Neutrophil (primary cell): ENCODE measurements at regions not wholly inside any gene's neighbourhood (a gene's known extent, or its start where the extent isn't known, plus 50 kb on each side); places are given as distances from the start of the nearest gene placed in this dataset.
A peak's percentile ranks its signal among the peaks of the same experiment; 100 is the strongest.

ENCODE experiments used
- H3K27ac ChIP-seq: fragments of 200-600 bp; sonication (generic); 2 replicates; pipeline ENCODE4 v1.5.1; 2016; ENCODE audit warnings: mild to moderate bottlenecking, moderate library complexity
- H3K27me3 ChIP-seq: fragments of 200-600 bp; sonication (generic); 2 replicates; pipeline ENCODE4 v1.6.0; 2016; ENCODE audit warnings: mild to moderate bottlenecking
- H3K36me3 ChIP-seq: fragments of 200-600 bp; sonication (generic); 2 replicates; pipeline ENCODE4 v1.5.1; 2017
- H3K4me1 ChIP-seq, 2 experiments: fragments of 200-600 bp in 1 of 2; sonication (generic) in 1 of 2; 1 replicate in 1 of 2; 2 replicates in 1 of 2; pipeline versions ENCODE4 v1.5.1 to v1.6.1; 2013 to 2016; ENCODE audit warnings: low read depth in 1 of 2, low read length in 1 of 2, mild to moderate bottlenecking in 1 of 2, moderate library complexity in 1 of 2; ENCODE audit not compliant: control insufficient read depth in 1 of 2, insufficient read depth in 1 of 2
- H3K4me3 ChIP-seq, 2 experiments: fragments of 200-600 bp in 1 of 2; sonication (generic) in 1 of 2; 1 replicate in 1 of 2; 2 replicates in 1 of 2; pipeline ENCODE4 v1.5.1; 2013 to 2016; ENCODE audit warnings: low read depth in 1 of 2, low read length in 1 of 2, mild to moderate bottlenecking in 1 of 2, moderate library complexity in 1 of 2
- H3K9me3 ChIP-seq: fragments of 200-600 bp; sonication (generic); 2 replicates; pipeline ENCODE4 v1.5.1; 2016
- TF ChIP-seq, protein P1 (sequence below): fragments of 200-600 bp; sonication (generic); IDR thresholded peaks from 2 replicates; pipeline ENCODE4 v1.5.1; 2016; ENCODE audit warnings: antibody characterized with exemption

DNA sequence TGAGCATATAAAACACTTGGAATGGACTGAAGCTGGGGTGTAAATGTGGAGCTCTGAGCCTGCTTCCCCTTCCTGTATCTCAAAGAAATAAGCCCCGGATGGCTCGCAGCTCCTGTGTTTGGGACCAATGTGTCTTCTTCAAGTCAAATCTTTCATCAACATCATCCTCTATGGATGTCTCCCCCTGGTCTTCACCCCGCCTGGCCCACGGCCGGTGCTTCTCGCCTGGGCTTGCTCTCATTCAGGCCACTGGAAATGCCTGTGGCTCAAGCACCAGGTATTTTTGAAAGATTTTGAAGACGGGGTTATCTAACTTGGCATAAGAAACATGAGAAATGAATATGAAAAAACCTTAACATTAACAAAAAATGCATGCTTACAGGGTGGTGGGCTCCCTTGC lies 769.8 kb downstream of the BRD1 start:
- H3K9me3 ChIP-seq = no peaks in the 10 kb centered on the region
- H3K4me3 ChIP-seq = no peak overlapping the region
- no peaks in the 10 kb centered on the region for H3K36me3 ChIP-seq

DNA sequence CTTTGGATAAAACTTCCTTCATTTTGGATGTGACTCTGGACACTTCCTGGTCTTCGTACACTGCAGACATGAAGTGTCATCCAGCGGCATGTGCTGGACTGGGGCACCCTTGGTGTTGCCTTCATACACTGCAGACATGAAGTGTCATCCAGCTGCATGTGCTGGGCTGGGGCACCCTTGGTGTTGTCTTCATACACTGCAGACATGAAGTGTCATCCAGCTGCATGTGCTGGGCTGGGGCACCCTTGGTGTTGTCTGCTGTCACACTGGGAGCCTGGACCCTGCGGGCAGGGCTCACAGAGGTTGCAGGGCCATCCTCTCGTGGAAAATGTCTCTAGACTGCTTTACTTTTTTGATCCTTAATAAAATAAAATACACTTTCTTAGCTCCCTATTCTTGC lies 771.4 kb downstream of the BRD1 start:
- TF ChIP-seq, protein P1, sequence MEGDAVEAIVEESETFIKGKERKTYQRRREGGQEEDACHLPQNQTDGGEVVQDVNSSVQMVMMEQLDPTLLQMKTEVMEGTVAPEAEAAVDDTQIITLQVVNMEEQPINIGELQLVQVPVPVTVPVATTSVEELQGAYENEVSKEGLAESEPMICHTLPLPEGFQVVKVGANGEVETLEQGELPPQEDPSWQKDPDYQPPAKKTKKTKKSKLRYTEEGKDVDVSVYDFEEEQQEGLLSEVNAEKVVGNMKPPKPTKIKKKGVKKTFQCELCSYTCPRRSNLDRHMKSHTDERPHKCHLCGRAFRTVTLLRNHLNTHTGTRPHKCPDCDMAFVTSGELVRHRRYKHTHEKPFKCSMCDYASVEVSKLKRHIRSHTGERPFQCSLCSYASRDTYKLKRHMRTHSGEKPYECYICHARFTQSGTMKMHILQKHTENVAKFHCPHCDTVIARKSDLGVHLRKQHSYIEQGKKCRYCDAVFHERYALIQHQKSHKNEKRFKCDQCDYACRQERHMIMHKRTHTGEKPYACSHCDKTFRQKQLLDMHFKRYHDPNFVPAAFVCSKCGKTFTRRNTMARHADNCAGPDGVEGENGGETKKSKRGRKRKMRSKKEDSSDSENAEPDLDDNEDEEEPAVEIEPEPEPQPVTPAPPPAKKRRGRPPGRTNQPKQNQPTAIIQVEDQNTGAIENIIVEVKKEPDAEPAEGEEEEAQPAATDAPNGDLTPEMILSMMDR = no peak
- Histone ChIP-seq H3K4me3 (no peak overlapping the region), H3K9me3 (no peaks in the 10 kb centered on the region)

More for the DNA sequence above, 769.8 kb downstream of the BRD1 start:
- Histone ChIP-seq H3K27ac (no peak overlapping the region), H3K27me3 (peaks cover 12% of the 10 kb centered on the region), H3K4me1 (no peaks in the 10 kb centered on the region)
- TF ChIP-seq, protein P1 = no peak

DNA sequence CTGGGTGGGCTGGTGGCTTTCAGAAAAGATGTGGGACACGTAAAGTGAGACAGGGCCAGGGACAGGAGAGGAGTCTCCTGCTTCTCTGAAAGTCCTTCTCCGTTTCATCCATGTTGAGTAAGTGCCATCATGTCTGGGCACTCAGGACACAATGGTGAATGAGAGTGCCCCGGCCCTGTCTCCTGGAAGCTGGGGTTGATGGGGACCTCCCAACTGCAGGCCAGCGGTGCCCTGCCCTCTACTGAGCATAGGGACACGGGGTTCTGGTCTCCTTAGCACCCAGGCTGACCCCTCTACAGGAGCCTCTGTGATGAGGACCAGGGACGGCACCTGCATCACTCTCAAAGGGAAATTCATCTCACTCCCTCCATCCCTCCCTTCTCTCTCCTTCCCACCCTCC lies 772.3 kb downstream of the BRD1 start:
- no peaks in the 10 kb centered on the region for H3K36me3 ChIP-seq
- no peaks in the 10 kb centered on the region for H3K4me1 ChIP-seq
- no peaks in the 10 kb centered on the region for H3K9me3 ChIP-seq
- peaks cover 14% of the 10 kb centered on the region for H3K27me3 ChIP-seq
- H3K4me3 ChIP-seq = no peak overlapping the region
- TF ChIP-seq, protein P1 = no peak
- no peak overlapping the region for H3K27ac ChIP-seq

More for the DNA sequence above, 771.4 kb downstream of the BRD1 start:
- Histone ChIP-seq H3K4me1 (no peaks in the 10 kb centered on the region), H3K36me3 (no peaks in the 10 kb centered on the region), H3K27ac (no peak overlapping the region), H3K27me3 (peaks cover 14% of the 10 kb centered on the region)

DNA sequence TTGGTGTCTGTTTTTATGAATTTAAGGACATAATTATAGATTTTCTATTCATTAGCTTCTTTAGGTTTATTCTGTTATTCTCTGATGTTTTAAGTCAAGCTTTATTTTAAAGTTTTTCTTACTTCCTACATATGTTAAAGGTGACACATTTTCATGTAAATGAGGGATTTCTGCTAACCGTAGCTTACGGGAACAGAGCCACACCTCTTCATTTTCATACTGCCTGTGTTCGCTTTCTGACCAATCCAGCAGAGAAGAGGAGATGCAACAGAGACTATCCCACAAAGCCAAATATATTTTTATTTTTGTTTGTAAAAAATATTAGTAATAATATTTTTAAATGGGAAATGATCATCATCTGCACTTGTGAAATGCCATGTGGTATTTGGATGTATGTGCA lies 774.1 kb downstream of the BRD1 start:
- H3K4me1 ChIP-seq = no peaks in the 10 kb centered on the region
- no peak overlapping the region for H3K4me3 ChIP-seq
- H3K27ac ChIP-seq = no peak overlapping the region
- peaks cover 12% of the 10 kb centered on the region for H3K27me3 ChIP-seq
- TF ChIP-seq, protein P1 = no peak
- no peaks in the 10 kb centered on the region for H3K36me3 ChIP-seq
- H3K9me3 ChIP-seq = no peaks in the 10 kb centered on the region

DNA sequence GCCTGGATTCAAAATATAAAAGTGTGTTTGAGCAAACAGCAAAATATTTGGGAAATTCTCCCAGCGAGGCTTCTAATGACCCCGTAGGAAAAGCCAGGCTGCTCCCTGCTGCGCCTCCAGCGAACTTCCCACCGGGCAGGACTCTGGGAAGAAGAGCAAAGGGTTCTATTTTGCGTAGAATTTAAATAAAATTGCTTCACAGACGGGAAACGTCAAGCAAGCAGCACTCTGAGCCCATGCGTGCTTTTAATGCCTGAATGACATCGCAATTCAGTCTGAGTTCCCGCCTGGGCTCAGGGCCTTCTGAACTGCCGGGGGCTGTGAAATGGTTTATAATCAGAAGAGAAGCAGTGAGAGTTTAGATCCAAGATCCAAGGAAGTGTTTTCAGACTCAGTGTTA lies 775.1 kb downstream of the BRD1 start:
- no peaks in the 10 kb centered on the region for H3K4me1 ChIP-seq
- peaks cover 12% of the 10 kb centered on the region for H3K27me3 ChIP-seq
- no peak overlapping the region for H3K27ac ChIP-seq
- no peak overlapping the region for H3K4me3 ChIP-seq
- H3K36me3 ChIP-seq = no peaks in the 10 kb centered on the region
- TF ChIP-seq, protein P1 = no peak
- no peaks in the 10 kb centered on the region for H3K9me3 ChIP-seq

DNA sequence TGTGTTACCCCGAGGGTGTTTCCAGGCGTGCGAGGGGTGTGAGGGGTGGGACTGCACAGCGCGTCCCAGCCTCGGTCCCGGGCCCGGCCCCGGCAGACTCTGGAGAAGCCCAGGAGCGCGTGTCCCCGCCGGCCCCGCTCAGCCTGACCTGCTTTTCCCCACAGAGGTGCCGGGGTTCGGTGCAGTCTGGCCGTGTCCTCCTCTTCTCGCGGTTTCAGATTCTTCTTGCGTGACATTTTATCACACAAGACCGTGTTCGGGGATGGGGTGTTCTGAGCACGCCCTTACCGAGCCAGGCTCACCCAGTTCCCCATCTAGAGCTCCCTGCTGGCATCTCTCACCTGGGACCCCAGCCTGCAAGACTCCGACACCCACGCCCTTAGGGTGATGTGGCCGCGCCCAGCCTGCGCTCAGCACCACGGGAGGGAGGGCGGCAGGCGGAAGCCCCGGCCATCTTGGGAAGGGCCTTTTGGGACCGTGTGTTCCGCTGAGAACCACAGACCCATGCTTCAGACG lies 775.6 kb downstream of the BRD1 start:
- H3K27me3 ChIP-seq = peaks cover 12% of the 10 kb centered on the region
- no peaks in the 10 kb centered on the region for H3K9me3 ChIP-seq
- TF ChIP-seq, protein P1 = no peak
- H3K27ac ChIP-seq = no peak overlapping the region
- no peaks in the 10 kb centered on the region for H3K4me1 ChIP-seq
- H3K36me3 ChIP-seq = no peaks in the 10 kb centered on the region
- H3K4me3 ChIP-seq = peak overlapping the region in 1 of 2 experiments; percentile 17
